Panc1 (cell line): ENCODE measurements at regions not wholly inside any gene's neighbourhood (a gene's known extent, or its start where the extent isn't known, plus 50 kb on each side); places are given as distances from the start of the nearest gene placed in this dataset.

Experiments
- ATAC-seq: fragments of 200-7000 bp; cut with Tn5 transposase; 2 replicates; pipeline ENCODE4 v1.9.1; 2020; ENCODE audit warnings: mild to moderate bottlenecking, moderate library complexity
- BruUV-seq: library from RNA; stranded (reverse); fragments of 400-500 nt; replicated peaks from 2 replicates; lab custom pipeline; 2021; lab: Mats Ljungman, UMichigan
- CTCF ChIA-PET: fragments of 300-600 bp; sonication (Branson Sonifier 250); formaldehyde crosslinking; loops from one replicate; lab custom pipeline; 2022; ENCODE audit warnings: antibody characterized with exemption; lab: Charles Lee
- POLR2A ChIA-PET: fragments of 300-600 bp; sonication (Branson Sonifier 250); formaldehyde crosslinking; loops from one replicate; lab custom pipeline; 2022; ENCODE audit warnings: antibody characterized with exemption; lab: Charles Lee
- DNase-seq: peaks from one replicate; pipeline ENCODE4 v3.0.0-alpha.2; 2010; ENCODE audit warnings: low read depth, low spot score
- H3K27ac ChIP-seq: 2 replicates; pipeline ENCODE4 v1.5.1; 2011; ENCODE audit warnings: mild to moderate bottlenecking, low read length, inconsistent platforms
- H3K27me3 ChIP-seq: fragments of 200-500 bp; sonication (Bioruptor generic); 2 replicates; pipeline ENCODE4 v1.6.0; 2014; ENCODE audit warnings: low read length, inconsistent platforms; ENCODE audit not compliant: control insufficient read depth, insufficient read depth
- H3K36me3 ChIP-seq: fragments of 200-500 bp; sonication (Bioruptor generic); 2 replicates; pipeline ENCODE4 v1.5.1; 2014; ENCODE audit warnings: inconsistent platforms, mild to moderate bottlenecking, low read length, moderate library complexity; ENCODE audit not compliant: control insufficient read depth, insufficient read depth
- H3K4me1 ChIP-seq: 2 replicates; pipeline ENCODE4 v1.5.1; 2011; ENCODE audit warnings: inconsistent platforms, mild to moderate bottlenecking, low read length, moderate library complexity; ENCODE audit not compliant: control insufficient read depth, insufficient read depth
- H3K4me3 ChIP-seq, 2 experiments: 2 replicates each; pipeline ENCODE4 v1.5.1; 2011 to 2012; ENCODE audit warnings: low read depth in 2 of 2, low read length in 2 of 2, mild to moderate bottlenecking in 2 of 2, inconsistent platforms in 1 of 2, moderate library complexity in 1 of 2
- H3K9me3 ChIP-seq: fragments of 200-500 bp; sonication (Bioruptor generic); 2 replicates; pipeline ENCODE4 v1.5.1; 2014; ENCODE audit warnings: low read depth, mild to moderate bottlenecking, inconsistent platforms, low read length, moderate library complexity; ENCODE audit not compliant: control insufficient read depth, insufficient read depth
- POLR2AphosphoS5 ChIP-seq: IDR thresholded peaks from 2 replicates; pipeline ENCODE4 v1.6.1; 2012; ENCODE audit warnings: mild to moderate bottlenecking, low read depth, low read length, moderate library complexity
- SIN3A ChIP-seq: IDR thresholded peaks from 2 replicates; pipeline ENCODE4 v1.6.1; 2012; ENCODE audit warnings: low read depth, mild to moderate bottlenecking, low read length, moderate library complexity, borderline replicate concordance; ENCODE audit not compliant: insufficient read depth
- TCF7L2 ChIP-seq: IDR thresholded peaks from 2 replicates; pipeline ENCODE4 v1.6.1; 2011; ENCODE audit warnings: mild to moderate bottlenecking, low read depth, low read length, inconsistent platforms
- in situ Hi-C: cut with HindIII; loops from 2 replicates; pipeline ENCODE4 v1.10.0; 2016; ENCODE audit warnings: low sequenced_read_pairs, low pct_unique_long_range_greater_than_20kb
- intact Hi-C: fragments of 100-400 bp; cut with micrococcal nuclease; formaldehyde crosslinking; loops from one replicate; pipeline ENCODE4 v1.10.0; 2022; ENCODE audit not compliant: unreplicated experiment
- TF ChIP-seq, protein P1 (sequence below), 2 experiments: IDR thresholded peaks; 2 replicates each; pipeline ENCODE4 v1.6.1; 2011 to 2012; ENCODE audit warnings: low read depth in 2 of 2, control low read depth in 1 of 2, low read length in 1 of 2, mild to moderate bottlenecking in 1 of 2, moderate library complexity in 1 of 2; ENCODE audit not compliant: insufficient read depth in 1 of 2
- TF ChIP-seq, protein P2 (sequence below): fragments of 450-650 bp; IDR thresholded peaks from 2 replicates; pipeline ENCODE4 v1.5.1; 2017; ENCODE audit warnings: mild to moderate bottlenecking

DNA sequence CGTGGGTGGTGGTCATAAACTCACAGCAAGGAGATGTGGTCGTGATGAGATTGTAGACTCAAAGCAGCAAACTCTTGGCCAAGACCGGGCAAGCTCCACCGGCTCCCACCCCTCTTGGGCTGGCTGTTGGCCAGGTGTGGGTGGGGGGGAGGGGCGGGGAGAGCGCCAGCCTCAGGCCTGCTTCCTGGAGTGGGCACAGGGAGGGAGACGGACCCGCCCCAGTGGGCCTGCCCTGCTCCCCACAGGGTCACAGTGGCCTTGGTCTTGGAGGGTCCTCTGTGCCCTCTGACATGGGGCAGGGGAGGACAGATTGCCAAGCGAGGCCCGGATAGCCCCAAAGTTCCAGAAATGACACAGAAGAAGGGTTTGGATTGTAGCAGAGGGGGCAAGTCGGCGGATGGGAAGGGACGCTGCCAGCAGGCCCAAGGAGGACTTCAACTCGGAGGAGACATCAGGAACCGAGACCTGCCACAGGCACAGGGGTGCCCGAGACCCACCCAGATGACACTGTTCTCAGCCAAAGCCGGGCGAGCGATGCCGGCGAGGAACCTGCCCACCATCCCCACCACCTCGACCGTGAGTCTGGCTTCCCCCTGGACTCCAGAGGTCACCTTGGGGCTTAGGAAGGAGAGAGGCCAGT lies 85.4 kb upstream of the ACTRT2 start:
- ATAC-seq, result no peak
- intact Hi-C loops (no loop called here), in situ Hi-C loops (no loop called here)
- ChIA-PET POLR2A (no interaction called here), CTCF (no interaction called here)
- Histone ChIP-seq H3K4me1 (no peaks in the 10 kb centered on the region), H3K27ac (no peak overlapping the region), H3K4me3 (no peak overlapping the region), H3K36me3 (no peaks in the 10 kb centered on the region), H3K27me3 (peaks cover 4% of the 10 kb centered on the region; the same call in 1 of the 2 replicates), H3K9me3 (0 out of 2 replicates have a peak, but pooled peaks cover 5% of the 10 kb centered on the region)
- TF ChIP-seq, protein P1, sequence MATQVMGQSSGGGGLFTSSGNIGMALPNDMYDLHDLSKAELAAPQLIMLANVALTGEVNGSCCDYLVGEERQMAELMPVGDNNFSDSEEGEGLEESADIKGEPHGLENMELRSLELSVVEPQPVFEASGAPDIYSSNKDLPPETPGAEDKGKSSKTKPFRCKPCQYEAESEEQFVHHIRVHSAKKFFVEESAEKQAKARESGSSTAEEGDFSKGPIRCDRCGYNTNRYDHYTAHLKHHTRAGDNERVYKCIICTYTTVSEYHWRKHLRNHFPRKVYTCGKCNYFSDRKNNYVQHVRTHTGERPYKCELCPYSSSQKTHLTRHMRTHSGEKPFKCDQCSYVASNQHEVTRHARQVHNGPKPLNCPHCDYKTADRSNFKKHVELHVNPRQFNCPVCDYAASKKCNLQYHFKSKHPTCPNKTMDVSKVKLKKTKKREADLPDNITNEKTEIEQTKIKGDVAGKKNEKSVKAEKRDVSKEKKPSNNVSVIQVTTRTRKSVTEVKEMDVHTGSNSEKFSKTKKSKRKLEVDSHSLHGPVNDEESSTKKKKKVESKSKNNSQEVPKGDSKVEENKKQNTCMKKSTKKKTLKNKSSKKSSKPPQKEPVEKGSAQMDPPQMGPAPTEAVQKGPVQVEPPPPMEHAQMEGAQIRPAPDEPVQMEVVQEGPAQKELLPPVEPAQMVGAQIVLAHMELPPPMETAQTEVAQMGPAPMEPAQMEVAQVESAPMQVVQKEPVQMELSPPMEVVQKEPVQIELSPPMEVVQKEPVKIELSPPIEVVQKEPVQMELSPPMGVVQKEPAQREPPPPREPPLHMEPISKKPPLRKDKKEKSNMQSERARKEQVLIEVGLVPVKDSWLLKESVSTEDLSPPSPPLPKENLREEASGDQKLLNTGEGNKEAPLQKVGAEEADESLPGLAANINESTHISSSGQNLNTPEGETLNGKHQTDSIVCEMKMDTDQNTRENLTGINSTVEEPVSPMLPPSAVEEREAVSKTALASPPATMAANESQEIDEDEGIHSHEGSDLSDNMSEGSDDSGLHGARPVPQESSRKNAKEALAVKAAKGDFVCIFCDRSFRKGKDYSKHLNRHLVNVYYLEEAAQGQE (IDR thresholded peaks at IDR 0.05; ENCODE audit: insufficient read depth in 1 of 2, low read depth in 2 of 2, low read length in 1 of 2), result no peak
- TF ChIP-seq, protein P2, sequence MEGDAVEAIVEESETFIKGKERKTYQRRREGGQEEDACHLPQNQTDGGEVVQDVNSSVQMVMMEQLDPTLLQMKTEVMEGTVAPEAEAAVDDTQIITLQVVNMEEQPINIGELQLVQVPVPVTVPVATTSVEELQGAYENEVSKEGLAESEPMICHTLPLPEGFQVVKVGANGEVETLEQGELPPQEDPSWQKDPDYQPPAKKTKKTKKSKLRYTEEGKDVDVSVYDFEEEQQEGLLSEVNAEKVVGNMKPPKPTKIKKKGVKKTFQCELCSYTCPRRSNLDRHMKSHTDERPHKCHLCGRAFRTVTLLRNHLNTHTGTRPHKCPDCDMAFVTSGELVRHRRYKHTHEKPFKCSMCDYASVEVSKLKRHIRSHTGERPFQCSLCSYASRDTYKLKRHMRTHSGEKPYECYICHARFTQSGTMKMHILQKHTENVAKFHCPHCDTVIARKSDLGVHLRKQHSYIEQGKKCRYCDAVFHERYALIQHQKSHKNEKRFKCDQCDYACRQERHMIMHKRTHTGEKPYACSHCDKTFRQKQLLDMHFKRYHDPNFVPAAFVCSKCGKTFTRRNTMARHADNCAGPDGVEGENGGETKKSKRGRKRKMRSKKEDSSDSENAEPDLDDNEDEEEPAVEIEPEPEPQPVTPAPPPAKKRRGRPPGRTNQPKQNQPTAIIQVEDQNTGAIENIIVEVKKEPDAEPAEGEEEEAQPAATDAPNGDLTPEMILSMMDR, result no peak
- no peak for TF ChIP-seq TCF7L2
- no peak for TF ChIP-seq SIN3A
- TF ChIP-seq POLR2AphosphoS5, result no peak
- no TSS peak for BruUV-seq
- no peak for DNase-seq

DNA sequence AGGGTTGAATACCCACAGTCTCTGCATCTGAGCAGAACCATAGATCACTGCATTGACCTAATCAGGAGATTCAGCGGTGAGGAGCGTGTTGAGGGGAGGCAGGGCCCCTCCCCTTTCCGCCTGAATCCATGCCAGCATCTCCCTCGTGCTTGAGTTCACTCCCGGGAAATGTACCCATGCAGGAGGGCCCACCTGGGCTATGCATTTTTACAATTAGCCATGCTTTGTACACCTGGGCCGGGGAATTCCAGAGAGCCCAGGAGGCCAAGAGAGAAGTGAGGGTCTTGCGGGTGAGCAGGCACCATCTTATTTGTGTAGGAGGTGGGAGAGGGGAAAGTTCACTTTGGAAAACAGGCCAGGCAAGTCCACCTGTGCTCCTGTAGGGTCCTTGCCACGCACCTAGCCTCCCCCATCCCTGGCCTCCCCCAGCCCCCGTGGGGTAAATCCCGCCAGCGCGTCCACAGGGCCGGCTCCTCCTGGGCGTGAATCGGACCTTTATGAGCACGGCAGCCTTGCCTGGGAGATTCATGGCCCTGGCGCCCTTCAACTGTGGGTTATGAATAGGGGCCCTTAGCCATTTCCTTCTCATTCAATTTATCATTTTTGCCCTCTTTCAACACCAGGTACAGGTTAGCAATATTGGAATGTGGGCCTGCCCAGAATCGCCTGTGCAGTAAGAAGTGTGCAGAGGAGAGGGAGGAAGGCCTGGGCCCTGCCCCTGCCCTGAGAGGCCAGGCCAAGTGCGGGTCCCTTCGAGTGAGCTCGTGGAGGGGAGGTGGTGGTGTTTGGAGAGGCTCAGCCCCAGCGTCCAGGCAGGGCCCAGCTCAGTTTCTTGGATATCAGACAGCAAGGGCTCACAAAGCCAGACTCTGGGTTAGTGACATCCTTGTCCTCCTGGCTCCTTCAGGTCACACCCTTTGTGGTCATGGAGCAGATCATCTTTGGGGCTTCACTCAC lies 84.4 kb upstream of the ACTRT2 start:
- in situ Hi-C loops, result no loop called here
- Histone ChIP-seq H3K4me3 (no peak overlapping the region), H3K9me3 (peaks cover 8% of the 10 kb centered on the region; the same call in 1 of the 2 replicates), H3K27ac (no peak overlapping the region), H3K4me1 (no peaks in the 10 kb centered on the region), H3K27me3 (peaks cover 2% of the 10 kb centered on the region; the same call in 1 of the 2 replicates), H3K36me3 (no peaks in the 10 kb centered on the region)
- DNase-seq (no peak), ATAC-seq (no peak)
- TF ChIP-seq TCF7L2, result no peak
- TF ChIP-seq SIN3A, result no peak
- no peak for TF ChIP-seq POLR2AphosphoS5
- TF ChIP-seq, protein P2, result no peak
- TF ChIP-seq, protein P1 (IDR thresholded peaks at IDR 0.05; ENCODE audit: insufficient read depth in 1 of 2, low read depth in 2 of 2, low read length in 1 of 2), result no peak
- intact Hi-C loops, result no loop called here
- CTCF ChIA-PET, result no interaction called here
- POLR2A ChIA-PET, result no interaction called here
- no TSS peak for BruUV-seq
